H1 (cell line): ENCODE measurements at regions not wholly inside any gene's neighbourhood (a gene's known extent, or its start where the extent isn't known, plus 50 kb on each side); places are given as distances from the start of the nearest gene placed in this dataset.
"Not testable (repeated sequence)": the region's sequence is repeated elsewhere in the genome, so short reads cannot be mapped to it uniquely, and the experiment has no call there.

Source experiments
- CTCF ChIA-PET: fragments of 300-600 bp; sonication (Branson Sonifier 250); formaldehyde crosslinking; loops from one replicate; lab custom pipeline; 2021; ENCODE audit not compliant: partially characterized antibody; lab: Charles Lee
- POLR2A ChIA-PET: fragments of 300-600 bp; sonication (Branson Sonifier 250); formaldehyde crosslinking; loops from one replicate; lab custom pipeline; 2021; ENCODE audit warnings: inconsistent platforms; ENCODE audit not compliant: partially characterized antibody; lab: Charles Lee
- DNase-seq, 2 experiments: peaks; one replicate each; pipeline versions ENCODE4 v3.0.0 to v3.0.0-alpha.2; 2010 to 2022; ENCODE audit warnings: low spot score in 2 of 2, low read depth in 1 of 2, mixed read lengths in 1 of 2
- FAIRE-seq: peaks from 2 replicates; lab custom pipeline; 2011; peaks lifted over from hg19 to GRCh38; lab: Jason Lieb, UNC
- H2AFZ ChIP-seq: 2 replicates; pipeline ENCODE4 v1.8.1; 2012; ENCODE audit warnings: low read length, inconsistent platforms
- H2AK5ac ChIP-seq: 2 replicates; pipeline ENCODE4 v1.6.1; 2013; ENCODE audit warnings: low read depth, low read length
- H2BK120ac ChIP-seq: replicated peaks from 2 replicates; pipeline ENCODE3; 2013; ENCODE audit warnings: low read depth, low read length, inconsistent platforms
- H2BK12ac ChIP-seq: 2 replicates; pipeline ENCODE4 v1.6.1; 2013; ENCODE audit warnings: low read depth, low read length
- H2BK15ac ChIP-seq: 2 replicates; pipeline ENCODE4 v1.6.1; 2013; ENCODE audit warnings: low read length
- H2BK20ac ChIP-seq: 2 replicates; pipeline ENCODE4 v1.6.1; 2013; ENCODE audit warnings: low read length
- H2BK5ac ChIP-seq: 2 replicates; pipeline ENCODE4 v1.6.1; 2013; ENCODE audit warnings: low read depth, low read length
- H3K14ac ChIP-seq: 2 replicates; pipeline ENCODE4 v1.6.1; 2013; ENCODE audit warnings: inconsistent platforms; ENCODE audit not compliant: insufficient read length
- H3K18ac ChIP-seq: 2 replicates; pipeline ENCODE4 v1.6.1; 2013; ENCODE audit warnings: low read length; ENCODE audit errors: extremely low read depth
- H3K23ac ChIP-seq: 2 replicates; pipeline ENCODE4 v1.6.1; 2013; ENCODE audit warnings: inconsistent platforms; ENCODE audit not compliant: insufficient read length
- H3K23me2 ChIP-seq: 2 replicates; pipeline ENCODE4 v1.6.1; 2013; ENCODE audit warnings: low read depth, low read length
- H3K27ac ChIP-seq: 2 replicates; pipeline ENCODE4 v1.6.1; 2011; ENCODE audit warnings: low read depth, low read length, inconsistent platforms
- H3K27me3 ChIP-seq, 4 experiments: replicated peaks in 1 of 4; 1 replicate in 1 of 4; 2 replicates in 3 of 4; pipeline versions ENCODE4 v1.6.1 to v1.8.1; 2011 to 2013; ENCODE audit warnings: low read length in 3 of 4, mild to moderate bottlenecking in 3 of 4, inconsistent platforms in 2 of 4, mixed read lengths in 2 of 4, moderate library complexity in 1 of 4; ENCODE audit not compliant: control insufficient read depth in 3 of 4, insufficient read depth in 3 of 4; ENCODE audit errors: extremely low read depth in 1 of 4
- H3K36me3 ChIP-seq, 4 experiments: 2 replicates each; pipeline versions ENCODE4 v1.6.1 to v1.8.1; 2011 to 2013; ENCODE audit warnings: mild to moderate bottlenecking in 4 of 4, low read length in 3 of 4, moderate library complexity in 2 of 4, control low read depth in 1 of 4, inconsistent platforms in 1 of 4; ENCODE audit not compliant: insufficient read depth in 4 of 4, control insufficient read depth in 2 of 4
- H3K4ac ChIP-seq: replicated peaks from 2 replicates; pipeline ENCODE3; 2013; ENCODE audit warnings: low read length, low read depth, mixed read lengths, inconsistent platforms; ENCODE audit not compliant: insufficient read length
- H3K4me1 ChIP-seq, 4 experiments: replicated peaks in 1 of 4; 1 replicate in 1 of 4; 2 replicates in 3 of 4; pipeline versions ENCODE4 v1.6.1 to v1.8.1; 2011 to 2013; ENCODE audit warnings: low read length in 3 of 4, inconsistent platforms in 2 of 4, mixed read lengths in 1 of 4; ENCODE audit not compliant: insufficient read depth in 4 of 4, control insufficient read depth in 3 of 4
- H3K4me2 ChIP-seq, 2 experiments: 2 replicates each; pipeline versions ENCODE4 v1.6.1 to v1.8.1; 2011 to 2013; ENCODE audit warnings: low read depth in 2 of 2, low read length in 2 of 2, control low read depth in 1 of 2, inconsistent platforms in 1 of 2, mild to moderate bottlenecking in 1 of 2; ENCODE audit not compliant: insufficient read depth in 1 of 2
- H3K4me3 ChIP-seq, 4 experiments: fragments of 200-600, 300-600 bp in 1 of 4; sonication (generic), shearing (Covaris generic), sonication (Bioruptor Twin) in 1 of 4; 2 replicates each; pipeline versions ENCODE4 v1.5.1 to v1.8.1; 2011 to 2016; ENCODE audit warnings: low read length in 4 of 4, low read depth in 3 of 4, control low read depth in 2 of 4, inconsistent platforms in 2 of 4, mild to moderate bottlenecking in 2 of 4, mixed read lengths in 1 of 4, moderate library complexity in 1 of 4; ENCODE audit not compliant: insufficient read depth in 2 of 4; ENCODE audit errors: extremely low read depth in 1 of 4
- H3K56ac ChIP-seq: replicated peaks from 2 replicates; pipeline ENCODE3; 2013; ENCODE audit warnings: low read depth, mild to moderate bottlenecking, mixed read lengths, low read length, inconsistent platforms; ENCODE audit not compliant: insufficient read length
- H3K79me1 ChIP-seq: 2 replicates; pipeline ENCODE4 v1.6.1; 2013; ENCODE audit warnings: low read depth, low read length, control low read depth
- H3K79me2 ChIP-seq, 2 experiments: 2 replicates each; pipeline versions ENCODE4 v1.6.1 to v1.8.1; 2012 to 2013; ENCODE audit warnings: low read length in 2 of 2, mild to moderate bottlenecking in 2 of 2, inconsistent platforms in 1 of 2; ENCODE audit not compliant: insufficient read depth in 2 of 2, control insufficient read depth in 1 of 2
- H3K9ac ChIP-seq, 4 experiments: replicated peaks in 1 of 4; 1 replicate in 1 of 4; 2 replicates in 3 of 4; pipeline versions ENCODE4 v1.6.1 to v1.8.1; 2011 to 2013; ENCODE audit warnings: low read depth in 3 of 4, low read length in 3 of 4, control low read depth in 2 of 4, mild to moderate bottlenecking in 2 of 4, moderate library complexity in 2 of 4, inconsistent platforms in 1 of 4; ENCODE audit errors: extremely low read depth in 1 of 4
- H3K9me3 ChIP-seq, 2 experiments: 2 replicates each; pipeline versions ENCODE4 v1.6.1 to v1.8.1; 2012 to 2013; ENCODE audit warnings: mild to moderate bottlenecking in 2 of 2, moderate library complexity in 2 of 2, control low read depth in 1 of 2, inconsistent platforms in 1 of 2, low read depth in 1 of 2, low read length in 1 of 2, mixed read lengths in 1 of 2; ENCODE audit not compliant: insufficient read depth in 2 of 2
- H4K20me1 ChIP-seq, 2 experiments: replicated peaks in 1 of 2; 2 replicates each; pipeline versions ENCODE3 to v1.8.1; 2011 to 2013; ENCODE audit warnings: inconsistent platforms in 2 of 2, low read length in 2 of 2, mild to moderate bottlenecking in 1 of 2; ENCODE audit not compliant: insufficient read depth in 2 of 2, control insufficient read depth in 1 of 2
- H4K5ac ChIP-seq: 2 replicates; pipeline ENCODE4 v1.6.1; 2013; ENCODE audit warnings: low read length, low read depth, mixed read lengths, inconsistent platforms; ENCODE audit not compliant: insufficient read length
- H4K8ac ChIP-seq: 2 replicates; pipeline ENCODE4 v1.8.0; 2013; ENCODE audit warnings: mild to moderate bottlenecking, moderate library complexity, low read length, inconsistent platforms; ENCODE audit not compliant: insufficient read depth; ENCODE audit errors: extremely low read depth
- H4K91ac ChIP-seq: replicated peaks from 2 replicates; pipeline ENCODE3; 2013; ENCODE audit warnings: low read length, mixed read lengths, inconsistent platforms; ENCODE audit not compliant: insufficient read length
- WGBS, 2 experiments: shearing (Covaris generic) in 1 of 2; methylation state at CpG; one replicate each; pipeline versions ENCODE4 v1.1.6 to v1.1.7; 2013 to 2015; ENCODE audit warnings: low lambda C conversion rate in 2 of 2, mixed read lengths in 2 of 2, inconsistent platforms in 1 of 2, low coverage in 1 of 2, missing lambda C conversion rate in 1 of 2; ENCODE audit not compliant: insufficient replicate concordance in 2 of 2, insufficient coverage in 1 of 2, insufficient read length in 1 of 2; ENCODE audit errors: extremely low coverage in 1 of 2, missing lambda C conversion rate in 1 of 2; 5-methylcytosine and 5-hydroxymethylcytosine counted together

DNA sequence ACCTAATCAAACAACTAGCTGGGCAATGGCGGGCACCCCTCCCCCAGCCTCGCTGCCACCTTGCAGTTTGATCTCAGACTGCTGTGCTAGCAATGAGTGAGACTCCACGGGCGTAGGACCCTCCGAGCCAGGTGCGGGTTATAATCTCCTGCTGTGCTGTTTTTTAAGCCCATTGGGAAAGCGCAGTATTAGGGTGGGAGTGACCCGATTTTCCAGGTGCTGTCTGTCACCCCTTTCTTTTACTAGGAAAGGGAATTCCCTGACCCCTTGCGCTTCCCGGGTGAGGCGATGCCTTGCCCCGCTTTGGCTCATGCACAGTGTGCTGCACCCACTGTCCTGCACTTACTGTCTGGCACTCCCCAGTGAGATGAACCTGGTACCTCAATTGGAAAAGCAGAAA is 163.3 kb upstream of the GHR start:
- H3K4me3 ChIP-seq, H2AK5ac ChIP-seq, H2BK20ac ChIP-seq, H2AFZ ChIP-seq, H3K4ac ChIP-seq, CTCF ChIA-PET, H3K4me2 ChIP-seq, H3K27me3 ChIP-seq, H4K5ac ChIP-seq, H4K91ac ChIP-seq, H3K36me3 ChIP-seq, H3K14ac ChIP-seq, H3K23ac ChIP-seq, H3K23me2 ChIP-seq, H3K9ac ChIP-seq, DNase-seq, H2BK12ac ChIP-seq, H3K79me2 ChIP-seq, H4K8ac ChIP-seq, POLR2A ChIA-PET, H2BK5ac ChIP-seq, H3K79me1 ChIP-seq, H2BK15ac ChIP-seq, H3K9me3 ChIP-seq, H3K56ac ChIP-seq, H3K18ac ChIP-seq, H3K27ac ChIP-seq, H3K4me1 ChIP-seq, H4K20me1 ChIP-seq, FAIRE-seq, H2BK120ac ChIP-seq: not testable (repeated sequence)
- 89% methylated on average over 6 of the region's 12 CpGs; no CpG with 5 or more reads in 1 of the 2 experiments for WGBS, 2 experiments
